ENCODE measurements at regions not wholly inside any gene's neighbourhood (a gene's known extent, or its start where the extent isn't known, plus 50 kb on each side); places are given as distances from the start of the nearest gene placed in this dataset.

- no peak for TF ChIP-seq CTCF (IDR thresholded peaks at IDR 0.05; ENCODE audit: low read length)
- TF ChIP-seq EZH2phosphoT487 (IDR thresholded peaks at IDR 0.05; ENCODE audit: low read length), result no peak
- no peak for TF ChIP-seq EZH2 (optimal IDR thresholded peaks at IDR 0.05; ENCODE audit: low read depth, low read length)
These were observed 179.8 kb upstream of the S1PR3 start for GRCh38 chr9:88811511-88811910.
